Mesendoderm (in vitro differentiated cells): ENCODE measurements at regions not wholly inside any gene's neighbourhood (a gene's known extent, or its start where the extent isn't known, plus 50 kb on each side); places are given as distances from the start of the nearest gene placed in this dataset.

Experiments
- DNase-seq: peaks from one replicate; pipeline ENCODE4 v3.0.0; 2013
- H2AK5ac ChIP-seq: 2 replicates; pipeline ENCODE4 v1.6.1; 2013; ENCODE audit warnings: low read length, inconsistent platforms
- H2BK120ac ChIP-seq: 2 replicates; pipeline ENCODE4 v1.6.1; 2013; ENCODE audit warnings: low read depth, mild to moderate bottlenecking, low read length, moderate library complexity, mixed read lengths
- H2BK15ac ChIP-seq: replicated peaks from 2 replicates; pipeline ENCODE4 v1.6.1; 2013; ENCODE audit warnings: low read depth, mild to moderate bottlenecking, moderate library complexity
- H2BK5ac ChIP-seq: 2 replicates; pipeline ENCODE4 v1.6.1; 2013; ENCODE audit warnings: low read length, inconsistent platforms
- H3K18ac ChIP-seq: 2 replicates; pipeline ENCODE4 v1.6.1; 2013; ENCODE audit warnings: mild to moderate bottlenecking, low read length, mixed read lengths
- H3K23ac ChIP-seq: one replicate; pipeline ENCODE4 v1.6.1; 2013; ENCODE audit warnings: low read length
- H3K27ac ChIP-seq: 2 replicates; pipeline ENCODE4 v1.5.1; 2013; ENCODE audit warnings: low read depth, mild to moderate bottlenecking, inconsistent platforms, low read length, moderate library complexity
- H3K27me3 ChIP-seq: 2 replicates; pipeline ENCODE4 v1.6.1; 2013; ENCODE audit warnings: low read length, control low read depth, mild to moderate bottlenecking, inconsistent platforms; ENCODE audit not compliant: insufficient read depth, poor library complexity
- H3K36me3 ChIP-seq: 2 replicates; pipeline ENCODE4 v1.6.1; 2013; ENCODE audit warnings: low read length, inconsistent platforms; ENCODE audit not compliant: control insufficient read depth, insufficient read depth
- H3K4ac ChIP-seq: one replicate; pipeline ENCODE4 v1.6.1; 2013; ENCODE audit warnings: low read depth, mild to moderate bottlenecking, low read length, moderate library complexity
- H3K4me1 ChIP-seq: 2 replicates; pipeline ENCODE4 v1.6.1; 2013; ENCODE audit warnings: low read depth, low read length, inconsistent platforms; ENCODE audit not compliant: control insufficient read depth
- H3K4me2 ChIP-seq: 2 replicates; pipeline ENCODE4 v1.6.1; 2013; ENCODE audit warnings: low read length
- H3K4me3 ChIP-seq: 2 replicates; pipeline ENCODE4 v1.5.1; 2013; ENCODE audit warnings: mild to moderate bottlenecking, low read length
- H3K56ac ChIP-seq: one replicate; pipeline ENCODE4 v1.6.1; 2013; ENCODE audit warnings: low read length
- H3K79me1 ChIP-seq: 2 replicates; pipeline ENCODE4 v1.6.1; 2013; ENCODE audit warnings: low read length, inconsistent platforms
- H3K79me2 ChIP-seq: 2 replicates; pipeline ENCODE4 v1.6.1; 2013; ENCODE audit warnings: mild to moderate bottlenecking, low read length; ENCODE audit not compliant: control insufficient read depth, insufficient read depth
- H3K9ac ChIP-seq: 2 replicates; pipeline ENCODE4 v1.6.1; 2013; ENCODE audit warnings: low read length, inconsistent platforms
- H4K5ac ChIP-seq: one replicate; pipeline ENCODE4 v1.6.1; 2013; ENCODE audit warnings: low read length
- H4K8ac ChIP-seq: one replicate; pipeline ENCODE4 v1.6.1; 2013; ENCODE audit warnings: low read depth, mild to moderate bottlenecking, control low read depth, low read length, moderate library complexity
- WGBS: extraction: QIAGEN DNeasy Blood & Tissue Kit; methylation state at CpG from one replicate; pipeline ENCODE4 v1.1.7; 2013; ENCODE audit warnings: low lambda C conversion rate, missing lambda C conversion rate; ENCODE audit not compliant: insufficient coverage; ENCODE audit errors: extremely low coverage; 5-methylcytosine and 5-hydroxymethylcytosine counted together

DNA sequence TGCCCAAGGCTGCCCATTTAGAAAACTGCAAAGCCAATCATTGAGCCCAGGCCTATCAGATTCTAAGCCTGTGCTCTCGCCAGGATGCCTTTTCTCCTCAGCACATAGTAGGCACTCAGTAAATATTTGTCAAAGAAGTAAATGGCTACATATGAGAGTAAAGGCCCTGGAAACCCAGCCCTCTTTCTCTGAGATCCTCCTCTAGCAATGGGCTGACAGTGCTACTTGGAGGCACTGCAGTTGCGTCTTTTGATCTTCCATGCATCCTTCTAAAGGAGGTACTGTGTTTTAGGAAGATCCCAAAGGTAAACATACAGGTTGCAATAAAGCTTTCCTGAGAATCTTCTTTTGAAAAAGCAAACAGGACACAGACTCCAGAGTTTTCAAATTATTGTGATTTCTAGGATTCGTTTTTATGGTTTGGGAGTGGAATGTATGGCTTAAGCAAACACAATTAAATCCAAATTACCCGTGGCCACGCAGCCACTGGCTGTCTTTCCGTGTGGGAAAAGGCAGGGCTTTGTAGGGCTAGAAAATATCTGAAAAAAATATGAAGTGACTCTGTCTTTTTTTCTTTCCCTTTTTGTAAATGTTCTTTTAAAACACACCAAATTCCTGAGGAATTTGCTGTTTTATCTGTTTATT is 151.3 kb upstream of the BMPER start:
- no peak overlapping the region for H3K27ac ChIP-seq
- H3K18ac ChIP-seq = no peak overlapping the region
- H2BK5ac ChIP-seq = no peak overlapping the region
- H4K8ac ChIP-seq = no peak overlapping the region
- H3K4me1 ChIP-seq = no peaks in the 10 kb centered on the region
- no CpG with 5 or more reads among the region's 6 CpGs for WGBS
- no peaks in the 10 kb centered on the region for H3K36me3 ChIP-seq
- H3K4me2 ChIP-seq = no peak overlapping the region
- no peak overlapping the region for H3K56ac ChIP-seq
- no peaks in the 10 kb centered on the region for H3K79me1 ChIP-seq
- no peak overlapping the region for H2BK120ac ChIP-seq
- no peaks in the 10 kb centered on the region for H3K27me3 ChIP-seq
- no peak overlapping the region for H4K5ac ChIP-seq
- no peak overlapping the region for H3K4me3 ChIP-seq
- H2AK5ac ChIP-seq = no peak overlapping the region
- H3K79me2 ChIP-seq = no peaks in the 10 kb centered on the region
- no peak overlapping the region for H3K9ac ChIP-seq
- no peak overlapping the region for H3K4ac ChIP-seq
- H3K23ac ChIP-seq = no peak overlapping the region
- no peak overlapping the region for H2BK15ac ChIP-seq
- DNase-seq = no peak

DNA sequence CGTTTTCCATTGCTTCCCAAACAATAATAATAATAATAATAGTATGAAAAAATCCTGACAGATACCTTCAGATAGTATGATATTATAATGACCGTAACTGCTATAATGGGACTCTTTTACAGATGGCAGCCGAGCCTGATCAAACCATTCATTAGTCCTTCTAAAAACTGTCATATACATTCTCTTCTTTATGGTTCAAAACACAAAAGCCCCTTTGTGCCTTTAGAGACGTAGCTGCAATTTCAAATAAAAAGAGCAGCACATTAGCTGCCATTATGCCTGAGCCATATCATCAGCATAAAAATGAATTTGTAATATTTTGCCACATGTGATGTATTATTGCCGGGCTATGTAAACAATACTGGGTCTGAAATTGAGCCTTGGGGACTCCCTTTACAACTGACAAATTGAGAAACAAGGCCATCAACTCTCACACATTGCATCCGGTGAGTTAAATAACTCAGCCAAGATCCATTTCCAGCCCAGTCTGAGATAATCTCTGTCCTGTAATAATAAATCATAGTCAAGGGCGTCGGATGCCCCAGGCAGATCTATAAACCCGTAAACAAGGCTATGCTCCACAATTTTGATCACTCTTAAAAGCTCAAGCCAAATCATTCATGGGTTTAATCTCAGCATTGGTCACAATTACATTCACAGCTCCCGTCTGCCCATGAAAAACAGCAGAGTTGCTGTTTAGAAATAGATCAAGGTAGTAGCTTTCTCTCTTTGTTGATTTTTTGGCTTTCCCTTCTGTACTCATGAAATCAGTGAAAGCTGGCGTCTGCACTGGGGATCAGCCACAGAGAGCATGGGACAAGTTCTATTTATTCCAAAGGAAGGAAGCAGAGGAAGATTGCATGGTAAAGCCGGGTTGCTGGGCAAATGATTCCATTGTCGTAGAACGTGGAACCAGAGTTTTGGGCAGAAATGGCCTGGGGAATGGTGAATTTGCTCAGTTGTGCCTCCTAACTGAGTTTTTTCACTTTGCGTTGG is 150.1 kb upstream of the BMPER start:
- Histone ChIP-seq H2BK15ac (no peak overlapping the region), H3K36me3 (no peaks in the 10 kb centered on the region), H3K4me1 (no peaks in the 10 kb centered on the region), H3K79me2 (no peaks in the 10 kb centered on the region), H3K23ac (no peak overlapping the region), H3K4me2 (no peak overlapping the region), H3K56ac (peak overlapping the region; percentile 0), H3K79me1 (no peaks in the 10 kb centered on the region), H4K5ac (no peak overlapping the region), H3K4ac (no peak overlapping the region), H2BK5ac (no peak overlapping the region), H3K9ac (no peak overlapping the region), H2BK120ac (no peak overlapping the region), H4K8ac (no peak overlapping the region), H3K27me3 (no peaks in the 10 kb centered on the region), H3K4me3 (no peak overlapping the region), H2AK5ac (no peak overlapping the region), H3K27ac (no peak overlapping the region), H3K18ac (peak overlapping the region; percentile 40)
- DNase-seq = no peak
- no CpG with 5 or more reads among the region's 15 CpGs for WGBS

DNA sequence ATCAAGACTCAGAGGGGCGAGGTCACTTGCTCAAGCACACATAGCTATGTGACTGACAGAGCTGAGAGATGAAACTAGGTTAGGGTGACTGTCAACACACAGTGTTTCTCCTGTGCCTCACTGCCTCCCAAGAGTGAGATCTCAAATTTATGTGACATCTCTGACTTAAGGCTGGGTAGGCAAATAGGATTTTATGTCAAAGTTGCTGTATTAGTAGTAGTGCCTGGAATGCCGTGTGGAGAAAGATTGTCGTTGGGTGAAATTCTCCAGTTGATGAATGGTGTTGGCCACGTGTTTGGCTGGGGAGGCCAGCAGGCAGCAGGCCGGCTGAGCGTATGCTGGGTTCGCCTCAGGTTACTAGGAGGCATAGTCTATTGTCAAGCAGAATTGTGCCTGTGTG is 148.3 kb upstream of the BMPER start:
- Histone ChIP-seq H2BK120ac (no peak overlapping the region), H3K4me2 (no peak overlapping the region), H3K23ac (no peak overlapping the region), H3K56ac (peak overlapping the region; percentile 67), H2BK15ac (no peak overlapping the region), H3K27me3 (no peaks in the 10 kb centered on the region), H3K18ac (no peak overlapping the region), H3K79me1 (no peaks in the 10 kb centered on the region), H4K8ac (no peak overlapping the region), H4K5ac (no peak overlapping the region), H3K36me3 (no peaks in the 10 kb centered on the region), H2BK5ac (peak overlapping the region; percentile 69), H3K79me2 (no peaks in the 10 kb centered on the region), H3K4me1 (peaks cover 12% of the 10 kb centered on the region), H3K9ac (no peak overlapping the region), H2AK5ac (peak overlapping the region; percentile 87), H3K4me3 (no peak overlapping the region), H3K27ac (no peak overlapping the region), H3K4ac (no peak overlapping the region)
- WGBS = no CpG with 5 or more reads among the region's 7 CpGs
- no peak for DNase-seq

DNA sequence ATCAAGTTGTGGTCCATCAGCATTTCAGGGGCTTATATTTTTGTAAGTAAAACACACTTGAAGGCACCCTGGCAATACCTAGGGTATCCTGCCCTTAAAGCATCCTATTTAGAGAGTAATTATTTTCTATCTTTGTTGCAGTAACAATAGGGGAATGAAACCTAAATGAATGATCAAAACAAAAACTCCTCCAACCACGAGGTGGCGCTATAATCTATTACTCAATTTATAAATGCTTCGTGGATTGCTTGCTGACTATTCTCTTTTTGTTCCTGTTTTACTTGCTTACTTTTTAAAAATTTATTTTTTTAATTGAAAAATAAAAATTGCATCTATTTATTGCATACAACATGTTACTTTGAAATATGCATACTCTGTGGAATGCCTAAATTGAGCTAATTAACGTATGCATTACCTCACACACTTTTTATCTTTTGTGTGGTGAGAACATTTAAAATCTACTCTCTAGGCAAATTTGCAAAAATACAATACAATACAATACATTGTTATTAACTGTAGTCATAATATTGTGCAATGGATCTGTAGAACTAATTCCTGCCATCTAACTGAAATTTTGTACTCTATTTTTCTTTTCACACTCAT is 147.7 kb upstream of the BMPER start:
- peaks cover 15% of the 10 kb centered on the region for H3K4me1 ChIP-seq
- H3K18ac ChIP-seq = no peak overlapping the region
- no peak for DNase-seq
- H3K4me2 ChIP-seq = no peak overlapping the region
- no peak overlapping the region for H3K23ac ChIP-seq
- WGBS = no CpG with 5 or more reads among the region's 4 CpGs
- no peak overlapping the region for H2BK120ac ChIP-seq
- no peaks in the 10 kb centered on the region for H3K36me3 ChIP-seq
- no peak overlapping the region for H2AK5ac ChIP-seq
- H3K9ac ChIP-seq = no peak overlapping the region
- no peak overlapping the region for H4K8ac ChIP-seq
- no peaks in the 10 kb centered on the region for H3K27me3 ChIP-seq
- no peak overlapping the region for H2BK15ac ChIP-seq
- no peak overlapping the region for H3K27ac ChIP-seq
- no peaks in the 10 kb centered on the region for H3K79me2 ChIP-seq
- H3K56ac ChIP-seq = peak overlapping the region; percentile 67
- H3K79me1 ChIP-seq = no peaks in the 10 kb centered on the region
- no peak overlapping the region for H4K5ac ChIP-seq
- H2BK5ac ChIP-seq = no peak overlapping the region
- no peak overlapping the region for H3K4me3 ChIP-seq
- no peak overlapping the region for H3K4ac ChIP-seq

DNA sequence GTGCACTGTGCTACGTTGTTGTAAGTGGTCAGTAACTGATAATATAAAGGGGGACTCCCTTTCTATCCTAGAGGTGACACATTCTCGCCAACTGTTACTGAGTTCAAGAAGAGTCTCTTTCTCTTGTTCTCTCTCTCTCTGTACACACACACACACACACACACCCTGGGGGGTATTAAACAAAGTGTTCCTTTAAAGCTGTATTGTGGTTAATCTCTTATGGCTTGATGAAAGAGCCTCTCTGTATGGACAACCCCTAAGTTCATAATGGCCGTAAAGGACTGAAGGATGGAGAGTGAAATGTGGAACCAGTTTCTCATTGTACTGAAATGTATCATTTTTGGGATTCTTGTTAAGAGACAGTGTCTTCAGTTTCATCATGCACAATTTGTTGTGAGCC is 145.2 kb upstream of the BMPER start:
- H3K4me1 ChIP-seq = peaks cover 21% of the 10 kb centered on the region
- H3K4ac ChIP-seq = no peak overlapping the region
- peak overlapping the region; percentile 78 for H2BK120ac ChIP-seq
- no peaks in the 10 kb centered on the region for H3K36me3 ChIP-seq
- H3K56ac ChIP-seq = peak overlapping the region; percentile 69
- H3K4me2 ChIP-seq = no peak overlapping the region
- no peaks in the 10 kb centered on the region for H3K79me1 ChIP-seq
- H2AK5ac ChIP-seq = peak overlapping the region; percentile 81
- H3K9ac ChIP-seq = peak overlapping the region; percentile 15
- H2BK5ac ChIP-seq = peak overlapping the region; percentile 92
- no peak overlapping the region for H3K23ac ChIP-seq
- no peak for DNase-seq
- H3K27me3 ChIP-seq = no peaks in the 10 kb centered on the region
- WGBS = no CpG with 5 or more reads among the region's 3 CpGs
- H4K5ac ChIP-seq = peak overlapping the region; percentile 25
- H2BK15ac ChIP-seq = peak overlapping the region; percentile 48
- H3K4me3 ChIP-seq = no peak overlapping the region
- no peaks in the 10 kb centered on the region for H3K79me2 ChIP-seq
- H3K18ac ChIP-seq = peak overlapping the region; percentile 93
- H3K27ac ChIP-seq = no peak overlapping the region
- H4K8ac ChIP-seq = no peak overlapping the region
